Testis (tissue), 2 donors: ENCODE measurements at regions not wholly inside any gene's neighbourhood (a gene's known extent, or its start where the extent isn't known, plus 50 kb on each side); places are given as distances from the start of the nearest gene placed in this dataset.

Experiments used
- DNase-seq: peaks from one replicate; pipeline ENCODE4 v3.0.0-alpha.2; 2019
- H3K27ac ChIP-seq, 2 donors: fragments of 200-600 bp; sonication (generic); one replicate each; pipeline ENCODE4 v1.5.1; 2019
- H3K27me3 ChIP-seq: fragments of 200-600 bp; sonication (generic); one replicate; pipeline ENCODE4 v1.5.1; 2019
- H3K36me3 ChIP-seq: fragments of 200-600 bp; sonication (generic); one replicate; pipeline ENCODE4 v1.5.1; 2017; ENCODE audit warnings: low read depth; ENCODE audit errors: missing control alignments
- H3K4me1 ChIP-seq: fragments of 200-600 bp; sonication (generic); one replicate; pipeline ENCODE4 v1.5.1; 2019
- H3K4me3 ChIP-seq, 2 donors: fragments of 200-600 bp; sonication (generic); one replicate each; pipeline ENCODE4 v1.5.1; 2017 to 2019
- H3K9me3 ChIP-seq: fragments of 200-600 bp; sonication (generic); one replicate; pipeline ENCODE4 v1.5.1; 2017
- CTCF ChIP-seq, 3 experiments: fragments of 450-650 bp in 2 of 3; fragments of 200-600 bp in 1 of 3; sonication (generic) in 1 of 3; IDR thresholded peaks; one replicate each; pipeline ENCODE4 v1.5.1; 2016 to 2019; ENCODE audit warnings: antibody characterized with exemption in 3 of 3, mild to moderate bottlenecking in 2 of 3, moderate library complexity in 1 of 3
- POLR2A ChIP-seq: fragments of 450-650 bp; IDR thresholded peaks from one replicate; pipeline ENCODE4 v1.6.1; 2017; ENCODE audit warnings: antibody characterized with exemption, mild to moderate bottlenecking, moderate library complexity
- WGBS, 2 donors: methylation state at CpG; one replicate each; pipeline ENCODE4 v1.1.5; 2018; 5-methylcytosine and 5-hydroxymethylcytosine counted together
- intact Hi-C: fragments of 100-400 bp; cut with DNase I; formaldehyde crosslinking; loops from one replicate; pipeline ENCODE4 v1.15.1; 2023; ENCODE audit warnings: low total_unique reads

DNA sequence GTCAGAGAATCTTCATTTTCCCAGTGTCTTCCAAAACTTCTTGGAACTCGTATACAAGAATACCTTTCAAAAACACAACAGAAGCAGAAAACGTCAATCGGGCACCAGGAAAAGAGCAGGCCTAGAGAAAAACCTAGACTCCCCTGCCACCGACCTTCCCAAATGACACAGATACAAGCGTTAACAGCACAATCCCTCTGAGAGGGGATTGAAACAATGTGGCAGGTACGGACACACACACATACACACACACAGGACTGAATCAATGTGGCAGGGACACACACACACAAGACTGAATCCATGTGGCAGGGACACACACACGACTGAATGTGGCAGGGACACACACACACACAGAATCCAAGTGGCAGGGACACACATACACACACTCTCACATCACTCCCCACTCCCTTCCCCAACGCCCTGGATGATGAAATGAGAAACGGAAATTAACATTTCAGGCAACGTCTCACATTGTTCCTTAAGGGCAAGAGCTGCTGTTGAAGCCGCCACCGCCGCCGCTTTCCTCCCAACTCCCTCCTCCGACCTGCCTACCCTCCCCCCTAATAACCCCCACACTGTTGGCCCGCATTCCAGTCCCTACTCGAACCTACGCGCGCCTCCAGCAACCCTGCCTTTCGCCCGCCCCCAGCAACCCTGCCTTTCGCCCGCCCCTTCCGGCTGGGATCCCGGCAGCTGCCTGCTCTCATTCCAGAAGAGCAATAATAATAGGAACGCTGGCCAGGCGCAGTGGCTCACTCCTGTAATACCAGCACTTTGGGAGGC lies 302.1 kb upstream of the HSFY2 start:
- Histone ChIP-seq H3K4me3 (peak overlapping the region; percentile 57 to 71), H3K9me3 (no peaks in the 10 kb centered on the region), H3K36me3 (no peaks in the 10 kb centered on the region), H3K4me1 (no peaks in the 10 kb centered on the region), H3K27ac (peak overlapping the region; percentile 83 to 90), H3K27me3 (no peaks in the 10 kb centered on the region)
- intact Hi-C loops: no loop called here
- peak; percentile 86 for DNase-seq
- WGBS, 2 donors: 0 to 2% methylated on average over 8 to 27 of the region's 28 CpGs
- no peak for TF ChIP-seq POLR2A
- TF ChIP-seq CTCF (IDR thresholded peaks at IDR 0.05): no peak

GRCh38 chrY:19067435-19067834 lies 293.9 kb upstream of the HSFY2 start:
- Histone ChIP-seq H3K27me3 (no peaks in the 10 kb centered on the region), H3K4me1 (no peaks in the 10 kb centered on the region), H3K27ac (no peak overlapping the region), H3K9me3 (no peaks in the 10 kb centered on the region), H3K36me3 (no peaks in the 10 kb centered on the region), H3K4me3 (no peak overlapping the region)
- TF ChIP-seq POLR2A (no peak), CTCF (IDR thresholded peaks at IDR 0.05) (no peak)
- no peak for DNase-seq
- intact Hi-C loops: no loop called here

DNA sequence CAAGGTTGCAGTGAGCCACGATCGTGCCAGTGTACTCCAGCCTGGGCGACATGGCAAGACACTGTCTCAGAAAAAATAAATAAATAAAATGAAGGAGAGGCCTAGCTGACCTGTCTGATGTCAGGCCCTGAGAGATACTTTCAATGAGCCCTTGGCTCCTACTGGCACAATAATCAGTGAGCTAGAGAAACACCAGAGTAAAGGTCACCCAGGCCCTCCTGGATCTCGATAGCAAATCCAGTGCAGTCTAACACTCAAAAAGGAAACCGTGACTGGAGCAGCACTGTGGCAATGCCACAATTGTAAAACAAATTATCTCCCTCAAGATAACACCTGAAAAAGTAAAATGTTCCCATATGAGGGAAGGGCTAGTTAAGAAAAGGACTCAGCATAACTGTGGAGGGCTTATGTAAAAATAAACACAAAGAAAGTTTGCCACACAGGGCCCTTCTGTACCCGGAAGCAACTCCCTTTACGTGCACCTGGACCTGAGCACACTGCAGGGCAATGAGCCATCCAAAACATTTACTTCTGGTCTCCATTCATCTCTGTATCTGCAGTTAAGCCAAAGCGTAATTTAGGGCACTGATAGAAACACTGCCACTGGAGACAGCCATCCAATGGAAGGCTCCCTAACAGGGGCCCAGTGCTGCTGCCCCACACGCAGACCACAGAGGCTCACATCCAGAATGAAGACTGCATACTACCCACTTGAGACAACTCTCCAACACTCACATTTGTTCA lies 293.1 kb upstream of the HSFY2 start:
- no peak overlapping the region for H3K4me3 ChIP-seq
- H3K9me3 ChIP-seq: no peaks in the 10 kb centered on the region
- TF ChIP-seq POLR2A (no peak), CTCF (IDR thresholded peaks at IDR 0.05) (no peak)
- intact Hi-C loops: no loop called here
- no peaks in the 10 kb centered on the region for H3K27me3 ChIP-seq
- WGBS, 2 donors: 47 to 71% methylated on average over 9 of the region's 9 CpGs
- no peak overlapping the region for H3K27ac ChIP-seq
- no peaks in the 10 kb centered on the region for H3K4me1 ChIP-seq
- DNase-seq: no peak
- H3K36me3 ChIP-seq: no peaks in the 10 kb centered on the region

GRCh38 chrY:19065119-19065518 lies 291.6 kb upstream of the HSFY2 start:
- no peak for DNase-seq
- H3K36me3 ChIP-seq: no peaks in the 10 kb centered on the region
- no peaks in the 10 kb centered on the region for H3K9me3 ChIP-seq
- H3K4me3 ChIP-seq: no peak overlapping the region
- TF ChIP-seq POLR2A (no peak), CTCF (IDR thresholded peaks at IDR 0.05) (no peak)
- H3K27me3 ChIP-seq: no peaks in the 10 kb centered on the region
- no peak overlapping the region for H3K27ac ChIP-seq
- WGBS, 2 donors: 93 to 96% methylated on average over 5 of the region's 5 CpGs
- intact Hi-C loops: no loop called here
- no peaks in the 10 kb centered on the region for H3K4me1 ChIP-seq
